NT2/D1 (cell line): ENCODE measurements at regions not wholly inside any gene's neighbourhood (a gene's known extent, or its start where the extent isn't known, plus 50 kb on each side); places are given as distances from the start of the nearest gene placed in this dataset.

Experiments
- SUZ12 ChIP-seq: IDR thresholded peaks from 2 replicates; pipeline ENCODE4 v1.6.1; 2011; ENCODE audit not compliant: insufficient read length, insufficient read depth; ENCODE audit errors: extremely low read depth
- YY1 ChIP-seq: IDR thresholded peaks from 2 replicates; pipeline ENCODE4 v1.6.1; 2011; ENCODE audit not compliant: insufficient read length, insufficient read depth
- ZNF274 ChIP-seq: IDR thresholded peaks from 2 replicates; pipeline ENCODE4 v1.6.1; 2011; ENCODE audit warnings: mild to moderate bottlenecking, low read depth, low read length

- TF ChIP-seq YY1, result no peak
- no peak for TF ChIP-seq SUZ12
- no peak for TF ChIP-seq ZNF274
Observed at GRCh38 chr15:31811641-31812040, 218.7 kb upstream of the CHRNA7 start.
